ENCODE measurements at regions not wholly inside any gene's neighbourhood (a gene's known extent, or its start where the extent isn't known, plus 50 kb on each side); places are given as distances from the start of the nearest gene placed in this dataset.

- no peak for TF ChIP-seq POLR2A (IDR thresholded peaks at IDR 0.05)
- TF ChIP-seq CTCF (IDR thresholded peaks at IDR 0.05) = no peak
- TF ChIP-seq POLR2AphosphoS5 (IDR thresholded peaks at IDR 0.05) = no peak
- no peak for TF ChIP-seq EP300 (IDR thresholded peaks at IDR 0.05)
Measured at GRCh38 chr15:24617646-24618045, 57.9 kb upstream of the NPAP1 start.
